ENCODE measurements at regions not wholly inside any gene's neighbourhood (a gene's known extent, or its start where the extent isn't known, plus 50 kb on each side); places are given as distances from the start of the nearest gene placed in this dataset.

DNA sequence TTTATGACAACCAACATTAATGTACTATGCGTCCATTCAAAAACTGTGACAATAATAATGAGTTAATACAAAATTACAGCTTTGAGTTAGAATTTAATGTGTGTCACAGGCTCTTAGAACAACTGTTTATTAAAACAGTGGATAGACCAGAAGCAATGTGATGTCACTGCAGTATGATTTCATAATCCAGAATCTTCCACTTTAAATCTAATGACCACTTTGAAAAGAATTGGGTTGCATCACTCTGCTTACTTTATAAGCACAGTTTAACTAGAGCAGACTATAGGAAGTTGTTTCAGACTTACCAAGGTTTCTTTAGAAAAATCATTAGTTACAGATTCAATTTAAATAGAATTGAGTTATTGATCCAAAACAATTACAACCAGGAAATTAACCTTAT, 758.5 kb downstream of the KCTD8 start:
- POLR2A ChIA-PET = no interaction called here
- Histone ChIP-seq H3K27ac (ENCODE audit: extremely low read depth, low read depth, low read length) (no peak overlapping the region), H3K36me3 (ENCODE audit: control insufficient read depth, insufficient read depth, low read length) (no peaks in the 10 kb centered on the region), H3K27me3 (ENCODE audit: control insufficient read depth in 2 of 2, insufficient read depth in 2 of 2, low read length in 2 of 2) (no peaks in the 10 kb centered on the region), H3K4me1 (replicated peaks in 1 of 2; ENCODE audit: control insufficient read depth in 2 of 2, insufficient read depth in 2 of 2, low read length in 2 of 2) (no peaks in the 10 kb centered on the region), H4K20me1 (replicated peaks; ENCODE audit: control insufficient read depth, insufficient read depth, low read length) (no peaks in the 10 kb centered on the region), H3K4me2 (ENCODE audit: insufficient read depth, low read length) (no peak overlapping the region), H3K4me3 (no peak overlapping the region), H3K9me1 (ENCODE audit: control insufficient read depth, insufficient read depth, low read length) (no peaks in the 10 kb centered on the region), H3K9ac (ENCODE audit: insufficient read depth in 1 of 2, low read depth in 2 of 2, low read length in 2 of 2) (no peak overlapping the region), H3K9me3 (replicated peaks; ENCODE audit: control insufficient read depth, insufficient read depth, low read depth, low read length) (no peaks in the 10 kb centered on the region), H3K79me2 (ENCODE audit: control insufficient read depth, insufficient read depth, low read length) (no peaks in the 10 kb centered on the region), H2AFZ (ENCODE audit: low read depth, low read length) (no peak overlapping the region)
- intact Hi-C loops (cut with micrococcal nuclease) (no loop called here), in situ Hi-C loops (cut with MboI) (no loop called here)
- 0% methylated on average over 1 of the region's 1 CpG for WGBS (ENCODE audit: insufficient coverage, low coverage, missing lambda C conversion rate)
- BruUV-seq (replicated peaks) = no TSS peak
- FAIRE-seq (no peak), DNase-seq (ENCODE audit: extremely low read depth in 1 of 4, low spot score in 3 of 4) (no peak), ATAC-seq (no peak)
- CTCF ChIA-PET (ENCODE audit: low intra/inter-chr PET ratio) = no interaction called here
- TF ChIP-seq ZNF140 (CRISPR knock-in tag; IDR thresholded peaks at IDR 0.05) (no peak), KDM1A (IDR thresholded peaks at IDR 0.05) (no peak), RHOXF2B (CRISPR knock-in tag; conservative IDR thresholded peaks at IDR 0.05) (no peak), TEAD2 (tag; IDR thresholded peaks at IDR 0.05) (no peak)
- TF ChIP-seq, protein P1, sequence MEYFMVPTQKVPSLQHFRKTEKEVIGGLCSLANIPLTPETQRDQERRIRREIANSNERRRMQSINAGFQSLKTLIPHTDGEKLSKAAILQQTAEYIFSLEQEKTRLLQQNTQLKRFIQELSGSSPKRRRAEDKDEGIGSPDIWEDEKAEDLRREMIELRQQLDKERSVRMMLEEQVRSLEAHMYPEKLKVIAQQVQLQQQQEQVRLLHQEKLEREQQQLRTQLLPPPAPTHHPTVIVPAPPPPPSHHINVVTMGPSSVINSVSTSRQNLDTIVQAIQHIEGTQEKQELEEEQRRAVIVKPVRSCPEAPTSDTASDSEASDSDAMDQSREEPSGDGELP (CRISPR knock-in tag; IDR thresholded peaks at IDR 0.05; ENCODE audit: borderline replicate concordance) = no peak
- TF ChIP-seq, protein P2, sequence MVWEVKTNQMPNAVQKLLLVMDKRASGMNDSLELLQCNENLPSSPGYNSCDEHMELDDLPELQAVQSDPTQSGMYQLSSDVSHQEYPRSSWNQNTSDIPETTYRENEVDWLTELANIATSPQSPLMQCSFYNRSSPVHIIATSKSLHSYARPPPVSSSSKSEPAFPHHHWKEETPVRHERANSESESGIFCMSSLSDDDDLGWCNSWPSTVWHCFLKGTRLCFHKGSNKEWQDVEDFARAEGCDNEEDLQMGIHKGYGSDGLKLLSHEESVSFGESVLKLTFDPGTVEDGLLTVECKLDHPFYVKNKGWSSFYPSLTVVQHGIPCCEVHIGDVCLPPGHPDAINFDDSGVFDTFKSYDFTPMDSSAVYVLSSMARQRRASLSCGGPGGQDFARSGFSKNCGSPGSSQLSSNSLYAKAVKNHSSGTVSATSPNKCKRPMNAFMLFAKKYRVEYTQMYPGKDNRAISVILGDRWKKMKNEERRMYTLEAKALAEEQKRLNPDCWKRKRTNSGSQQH (CRISPR knock-in tag; IDR thresholded peaks at IDR 0.05) = no peak
